ENCODE measurements at regions not wholly inside any gene's neighbourhood (a gene's known extent, or its start where the extent isn't known, plus 50 kb on each side); places are given as distances from the start of the nearest gene placed in this dataset.

- no peak for DNase-seq (ENCODE audit: low spot score)
- TF ChIP-seq CTCF (IDR thresholded peaks at IDR 0.05; ENCODE audit: extremely low read depth, missing control alignments): no peak
Observed at GRCh38 chr10:131575877-131576276, 264.4 kb upstream of the TCERG1L start.

GRCh38 chr10:131576341-131577177 lies 265.0 kb upstream of the TCERG1L start:
- TF ChIP-seq CTCF (IDR thresholded peaks at IDR 0.05; ENCODE audit: extremely low read depth, missing control alignments): no peak
- no peak for DNase-seq (ENCODE audit: low spot score)

- no peak for DNase-seq (ENCODE audit: low spot score)
- TF ChIP-seq CTCF (IDR thresholded peaks at IDR 0.05; ENCODE audit: extremely low read depth, missing control alignments): no peak
Observed at GRCh38 chr10:131577178-131577555, 265.6 kb upstream of the TCERG1L start.

GRCh38 chr10:131577786-131578471 lies 266.4 kb upstream of the TCERG1L start:
- no peak for TF ChIP-seq CTCF (IDR thresholded peaks at IDR 0.05; ENCODE audit: extremely low read depth, missing control alignments)
- no peak for DNase-seq (ENCODE audit: low spot score)

GRCh38 chr10:131578472-131578970 lies 267.0 kb upstream of the TCERG1L start:
- no peak for DNase-seq (ENCODE audit: low spot score)
- TF ChIP-seq CTCF (IDR thresholded peaks at IDR 0.05; ENCODE audit: extremely low read depth, missing control alignments): no peak

GRCh38 chr10:131579251-131580071 lies 267.9 kb upstream of the TCERG1L start:
- no peak for DNase-seq (ENCODE audit: low spot score)
- TF ChIP-seq CTCF (IDR thresholded peaks at IDR 0.05; ENCODE audit: extremely low read depth, missing control alignments): no peak
